ENCODE measurements at regions not wholly inside any gene's neighbourhood (a gene's known extent, or its start where the extent isn't known, plus 50 kb on each side); places are given as distances from the start of the nearest gene placed in this dataset.
"Not testable (repeated sequence)": the region's sequence is repeated elsewhere in the genome, so short reads cannot be mapped to it uniquely, and the experiment has no call there.

DNA sequence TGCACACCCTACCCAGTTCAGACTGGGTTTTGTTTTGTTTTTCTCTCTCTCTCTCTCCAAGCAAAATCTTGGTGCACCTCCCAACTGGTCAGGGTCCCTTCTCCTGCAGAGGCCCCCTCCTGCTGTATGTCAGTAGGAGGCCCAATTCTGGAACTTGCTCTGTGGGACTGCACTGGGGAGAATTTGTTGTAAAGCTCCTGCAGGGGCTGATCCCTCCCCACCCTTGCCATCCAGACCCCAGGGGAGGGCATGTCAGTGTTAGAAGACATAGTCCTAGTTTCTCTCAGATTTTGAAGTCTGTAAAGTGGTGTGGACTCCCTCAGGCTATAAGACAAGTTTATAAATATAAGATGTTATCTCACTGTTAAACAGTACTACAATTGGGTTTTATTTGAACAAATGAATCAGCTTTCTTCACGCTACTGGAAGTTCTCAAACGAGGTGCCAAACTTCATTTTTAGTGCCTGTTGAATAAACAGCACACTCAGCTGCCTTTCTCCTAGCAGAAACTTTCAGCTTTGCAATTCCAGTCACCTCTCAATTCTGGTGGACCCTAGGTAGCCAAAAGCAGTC lies 88.6 kb upstream of the FRMPD3 start:
- Histone ChIP-seq H3K4me3 (ENCODE audit: low read depth, low read length) (no peak overlapping the region), H3K4me1 (ENCODE audit: control insufficient read depth, insufficient read depth, low read length) (no peaks in the 10 kb centered on the region), H3K27ac (ENCODE audit: low read depth, low read length) (no peak overlapping the region), H3K9me3 (ENCODE audit: control insufficient read depth, insufficient read depth, low read length) (no peaks in the 10 kb centered on the region), H3K36me3 (ENCODE audit: control insufficient read depth, insufficient read depth, low read length) (no peaks in the 10 kb centered on the region), H3K27me3 (ENCODE audit: control insufficient read depth, insufficient read depth, low read length) (peaks cover 21% of the 10 kb centered on the region)
- DNase-seq (ENCODE audit: low read depth in 4 of 6, low spot score in 6 of 6), result no peak
- 77% methylated on average over 2 of the region's 2 CpGs for WGBS (ENCODE audit: insufficient coverage)

DNA sequence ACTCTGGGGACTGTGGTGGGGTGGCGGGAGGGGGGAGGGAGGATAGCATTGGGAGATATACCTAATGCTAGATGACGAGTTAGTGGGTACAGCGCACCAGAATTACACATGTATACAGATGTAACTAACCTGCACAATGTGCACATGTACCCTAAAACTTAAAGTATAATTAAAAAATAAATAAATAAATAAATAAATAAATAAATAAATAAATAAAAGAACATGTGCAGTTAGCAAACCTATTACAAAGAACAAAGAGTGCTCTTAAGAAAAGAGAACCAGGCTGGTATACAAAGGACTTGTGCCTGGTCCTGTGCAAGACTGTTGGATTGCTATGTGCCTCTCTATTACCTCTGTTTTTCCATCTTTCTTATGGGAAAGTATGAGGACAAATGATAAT lies 79.3 kb upstream of the FRMPD3 start:
- H3K4me1 ChIP-seq (ENCODE audit: control insufficient read depth, insufficient read depth, low read length); H3K36me3 ChIP-seq (ENCODE audit: control insufficient read depth, insufficient read depth, low read length); H3K27me3 ChIP-seq (ENCODE audit: control insufficient read depth, insufficient read depth, low read length); DNase-seq (ENCODE audit: low read depth in 4 of 6, low spot score in 6 of 6); H3K27ac ChIP-seq (ENCODE audit: low read depth, low read length); H3K4me3 ChIP-seq (ENCODE audit: low read depth, low read length); H3K9me3 ChIP-seq (ENCODE audit: control insufficient read depth, insufficient read depth, low read length): not testable (repeated sequence)
- WGBS (ENCODE audit: insufficient coverage), result no CpG with 5 or more reads among the region's 3 CpGs

DNA sequence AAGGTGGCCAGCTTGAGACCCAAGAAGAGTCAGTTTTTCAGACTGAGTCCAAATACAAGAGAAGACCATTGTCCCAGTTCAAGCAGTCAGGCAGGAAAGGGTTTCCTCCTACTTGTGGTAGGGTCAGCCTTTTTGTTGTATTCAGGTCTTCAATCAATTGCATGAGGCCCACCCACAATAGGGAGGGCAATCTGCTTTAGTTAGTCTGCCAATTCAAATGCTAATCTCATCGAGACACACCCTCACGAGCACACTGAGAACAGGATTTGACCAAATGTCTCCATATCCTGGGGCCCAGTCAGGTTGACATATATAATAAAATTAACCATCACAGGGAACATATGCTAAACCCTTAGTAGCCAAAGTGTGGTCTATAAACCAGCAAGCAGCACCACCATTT lies 75.3 kb upstream of the FRMPD3 start:
- Histone ChIP-seq H3K9me3 (ENCODE audit: control insufficient read depth, insufficient read depth, low read length) (no peaks in the 10 kb centered on the region), H3K4me1 (ENCODE audit: control insufficient read depth, insufficient read depth, low read length) (no peaks in the 10 kb centered on the region)
- no peak for DNase-seq (ENCODE audit: low read depth in 4 of 6, low spot score in 6 of 6)

DNA sequence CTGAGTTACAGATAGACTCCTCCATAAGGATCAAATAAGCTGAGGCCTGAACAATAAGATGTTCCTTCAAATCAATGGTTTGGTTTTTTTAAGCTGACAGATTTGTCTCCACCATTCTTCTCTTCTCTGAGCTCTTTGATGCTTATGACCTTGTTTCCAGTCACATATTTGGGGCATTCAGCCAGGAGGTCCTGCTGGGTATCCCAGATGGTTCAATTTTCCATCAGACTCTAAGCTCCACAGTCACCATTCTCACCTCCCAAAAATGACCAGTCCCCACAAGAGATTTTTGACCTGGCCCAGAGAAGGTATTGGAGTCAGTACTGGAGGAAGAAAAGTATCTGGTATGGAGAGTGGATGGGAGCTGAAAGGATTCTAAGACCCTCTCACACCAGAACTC lies 74.6 kb upstream of the FRMPD3 start:
- no peaks in the 10 kb centered on the region for H3K27me3 ChIP-seq (ENCODE audit: control insufficient read depth, insufficient read depth, low read length)
- DNase-seq (ENCODE audit: low read depth in 4 of 6, low spot score in 6 of 6), result no peak
- H3K9me3 ChIP-seq (ENCODE audit: control insufficient read depth, insufficient read depth, low read length), result no peaks in the 10 kb centered on the region
- no peak overlapping the region for H3K4me3 ChIP-seq (ENCODE audit: low read depth, low read length)
- H3K27ac ChIP-seq (ENCODE audit: low read depth, low read length), result no peak overlapping the region
- no peaks in the 10 kb centered on the region for H3K4me1 ChIP-seq (ENCODE audit: control insufficient read depth, insufficient read depth, low read length)
- H3K36me3 ChIP-seq (ENCODE audit: control insufficient read depth, insufficient read depth, low read length), result no peaks in the 10 kb centered on the region

More for the DNA sequence above, 75.3 kb upstream of the FRMPD3 start:
- Histone ChIP-seq H3K27me3 (ENCODE audit: control insufficient read depth, insufficient read depth, low read length) (no peaks in the 10 kb centered on the region), H3K27ac (ENCODE audit: low read depth, low read length) (no peak overlapping the region), H3K36me3 (ENCODE audit: control insufficient read depth, insufficient read depth, low read length) (no peaks in the 10 kb centered on the region), H3K4me3 (ENCODE audit: low read depth, low read length) (no peak overlapping the region)
- 8% methylated on average over 2 of the region's 2 CpGs for WGBS (ENCODE audit: insufficient coverage)

DNA sequence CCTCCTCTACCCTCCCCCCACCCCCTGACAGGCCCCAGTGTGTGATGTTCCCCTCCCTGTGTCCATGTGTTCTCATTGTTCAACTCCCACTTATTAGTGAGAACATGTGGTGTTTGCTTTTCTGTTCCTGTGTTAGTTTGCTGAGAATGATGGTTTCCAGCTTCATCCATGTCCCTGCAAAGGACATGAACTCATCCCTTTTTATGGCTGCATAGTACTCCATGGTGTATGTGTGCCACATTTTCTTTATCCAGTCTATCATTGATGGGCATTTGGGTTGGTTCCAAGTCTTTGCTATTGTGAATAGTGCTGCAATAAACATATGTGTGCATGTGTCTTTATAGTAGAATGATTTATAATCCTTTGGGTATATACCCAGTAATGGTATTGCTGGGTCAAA lies 73.3 kb upstream of the FRMPD3 start:
- H3K36me3 ChIP-seq (ENCODE audit: control insufficient read depth, insufficient read depth, low read length); H3K27me3 ChIP-seq (ENCODE audit: control insufficient read depth, insufficient read depth, low read length); H3K27ac ChIP-seq (ENCODE audit: low read depth, low read length); H3K4me1 ChIP-seq (ENCODE audit: control insufficient read depth, insufficient read depth, low read length); DNase-seq (ENCODE audit: low read depth in 4 of 6, low spot score in 6 of 6); H3K4me3 ChIP-seq (ENCODE audit: low read depth, low read length); H3K9me3 ChIP-seq (ENCODE audit: control insufficient read depth, insufficient read depth, low read length): not testable (repeated sequence)

DNA sequence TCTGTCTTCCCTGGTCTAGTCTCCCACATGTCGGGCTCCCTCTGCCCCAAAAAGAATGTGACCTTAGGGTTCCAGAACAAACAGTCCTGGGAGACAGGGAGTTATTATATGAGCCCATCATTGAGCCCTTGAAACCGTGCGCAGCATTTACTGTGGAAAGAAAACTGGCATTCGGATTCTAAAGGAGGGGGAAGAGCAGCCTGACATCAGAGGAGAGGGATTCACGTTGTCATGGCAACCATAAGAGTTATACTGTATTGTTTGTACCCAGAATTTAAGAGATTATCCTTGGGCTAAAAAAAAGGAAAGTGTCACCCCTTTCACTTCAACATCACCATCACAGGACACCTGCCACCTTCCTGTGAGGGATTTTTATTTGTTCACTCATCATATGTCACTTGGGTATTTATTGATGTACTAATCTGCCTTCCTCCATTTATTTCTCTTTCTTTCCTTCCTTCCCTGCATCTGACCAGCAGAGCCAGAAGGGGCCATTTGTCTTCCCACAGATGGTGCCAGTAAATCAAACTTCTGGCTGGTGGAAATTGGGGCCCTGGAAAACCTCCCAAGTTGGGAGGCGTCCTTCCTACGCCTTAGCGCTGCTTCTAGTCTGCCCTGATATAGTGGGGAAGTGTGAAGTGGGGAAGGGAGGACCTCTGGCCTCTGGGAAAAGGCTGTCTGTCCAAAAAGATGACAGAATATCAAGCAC lies 64.9 kb upstream of the FRMPD3 start:
- H3K4me1 ChIP-seq (ENCODE audit: control insufficient read depth, insufficient read depth, low read length), result no peaks in the 10 kb centered on the region
- 40% methylated on average over 7 of the region's 8 CpGs for WGBS (ENCODE audit: insufficient coverage)
- no peak overlapping the region for H3K27ac ChIP-seq (ENCODE audit: low read depth, low read length)
- H3K4me3 ChIP-seq (ENCODE audit: low read depth, low read length), result no peak overlapping the region
- H3K9me3 ChIP-seq (ENCODE audit: control insufficient read depth, insufficient read depth, low read length), result no peaks in the 10 kb centered on the region
- no peaks in the 10 kb centered on the region for H3K36me3 ChIP-seq (ENCODE audit: control insufficient read depth, insufficient read depth, low read length)
- DNase-seq (ENCODE audit: low read depth in 4 of 6, low spot score in 6 of 6), result peak in 2 of 6 donors; percentile 45 to 82
- peaks cover 6% of the 10 kb centered on the region for H3K27me3 ChIP-seq (ENCODE audit: control insufficient read depth, insufficient read depth, low read length)

DNA sequence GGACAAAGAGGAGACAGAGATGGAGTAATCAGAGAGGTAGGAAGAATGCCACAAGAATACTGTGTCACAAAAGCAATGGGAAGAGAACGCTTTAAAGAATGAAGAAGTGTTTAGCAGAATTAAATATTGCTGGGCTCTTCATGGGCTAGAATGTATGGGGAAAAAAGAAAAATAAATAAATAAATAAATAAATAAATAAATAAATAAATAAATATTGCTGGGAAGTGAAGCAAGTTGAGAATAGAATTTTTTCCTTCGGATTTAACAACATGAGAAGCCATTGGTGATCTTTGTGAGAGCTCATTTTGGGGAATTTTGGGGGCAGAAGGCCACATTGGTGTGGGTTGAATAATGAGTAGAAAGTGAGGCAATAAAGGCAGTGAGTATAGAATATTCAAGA lies 59.7 kb upstream of the FRMPD3 start:
- no peaks in the 10 kb centered on the region for H3K9me3 ChIP-seq (ENCODE audit: control insufficient read depth, insufficient read depth, low read length)
- no peaks in the 10 kb centered on the region for H3K36me3 ChIP-seq (ENCODE audit: control insufficient read depth, insufficient read depth, low read length)
- no peak overlapping the region for H3K4me3 ChIP-seq (ENCODE audit: low read depth, low read length)
- H3K27ac ChIP-seq (ENCODE audit: low read depth, low read length), result no peak overlapping the region
- DNase-seq (ENCODE audit: low read depth in 4 of 6, low spot score in 6 of 6), result no peak
- H3K27me3 ChIP-seq (ENCODE audit: control insufficient read depth, insufficient read depth, low read length), result peaks cover 4% of the 10 kb centered on the region
- H3K4me1 ChIP-seq (ENCODE audit: control insufficient read depth, insufficient read depth, low read length), result no peaks in the 10 kb centered on the region
- WGBS (ENCODE audit: insufficient coverage), result 27% methylated on average over 1 of the region's 2 CpGs

DNA sequence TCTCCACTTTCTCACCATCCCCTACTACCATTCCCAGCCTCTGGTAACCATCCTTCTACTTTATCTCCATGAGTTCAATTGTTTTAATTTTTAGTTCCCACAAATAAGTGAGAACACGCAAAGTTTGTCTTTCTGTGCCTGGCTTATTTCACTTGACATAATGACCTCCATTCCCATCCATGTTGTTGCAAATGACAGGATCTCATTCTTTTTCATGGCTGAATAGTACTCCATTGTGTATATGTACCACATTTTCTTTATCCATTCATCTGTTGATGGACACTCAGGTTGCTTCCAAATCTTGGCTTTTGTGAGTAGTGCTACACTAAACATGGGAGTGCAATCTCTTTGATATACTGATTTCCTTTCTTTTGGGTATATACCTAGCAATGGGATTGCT lies 55.8 kb upstream of the FRMPD3 start:
- H3K27ac ChIP-seq (ENCODE audit: low read depth, low read length); DNase-seq (ENCODE audit: low read depth in 4 of 6, low spot score in 6 of 6); H3K27me3 ChIP-seq (ENCODE audit: control insufficient read depth, insufficient read depth, low read length); H3K36me3 ChIP-seq (ENCODE audit: control insufficient read depth, insufficient read depth, low read length); H3K4me3 ChIP-seq (ENCODE audit: low read depth, low read length); H3K4me1 ChIP-seq (ENCODE audit: control insufficient read depth, insufficient read depth, low read length); H3K9me3 ChIP-seq (ENCODE audit: control insufficient read depth, insufficient read depth, low read length): not testable (repeated sequence)
- WGBS (ENCODE audit: insufficient coverage), result 100% methylated on average over 1 of the region's 1 CpG

DNA sequence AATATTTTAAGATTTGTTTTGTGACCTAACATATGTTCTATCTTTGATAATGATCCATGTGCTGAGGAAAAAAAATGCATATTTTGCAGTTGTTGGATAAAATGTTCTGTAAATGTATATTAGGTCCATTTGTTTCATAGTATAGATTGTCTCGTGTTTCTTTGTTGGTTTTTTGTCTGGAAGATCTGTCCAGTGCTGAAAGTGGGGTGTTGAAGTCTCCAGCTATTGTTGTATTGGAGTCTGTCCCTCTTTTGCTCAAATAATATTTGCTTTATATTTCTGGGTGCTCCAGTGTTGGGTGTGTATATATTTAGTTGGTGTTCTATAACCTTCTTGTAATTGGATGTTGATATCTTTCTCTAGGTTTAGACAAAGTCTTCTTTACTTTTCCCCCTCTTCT lies 53.2 kb upstream of the FRMPD3 start:
- Histone ChIP-seq H3K4me3 (ENCODE audit: low read depth, low read length) (no peak overlapping the region), H3K9me3 (ENCODE audit: control insufficient read depth, insufficient read depth, low read length) (no peaks in the 10 kb centered on the region), H3K27ac (ENCODE audit: low read depth, low read length) (no peak overlapping the region), H3K27me3 (ENCODE audit: control insufficient read depth, insufficient read depth, low read length) (no peaks in the 10 kb centered on the region), H3K36me3 (ENCODE audit: control insufficient read depth, insufficient read depth, low read length) (no peaks in the 10 kb centered on the region), H3K4me1 (ENCODE audit: control insufficient read depth, insufficient read depth, low read length) (no peaks in the 10 kb centered on the region)
- 20% methylated on average over 1 of the region's 1 CpG for WGBS (ENCODE audit: insufficient coverage)
- no peak for DNase-seq (ENCODE audit: low read depth in 4 of 6, low spot score in 6 of 6)

DNA sequence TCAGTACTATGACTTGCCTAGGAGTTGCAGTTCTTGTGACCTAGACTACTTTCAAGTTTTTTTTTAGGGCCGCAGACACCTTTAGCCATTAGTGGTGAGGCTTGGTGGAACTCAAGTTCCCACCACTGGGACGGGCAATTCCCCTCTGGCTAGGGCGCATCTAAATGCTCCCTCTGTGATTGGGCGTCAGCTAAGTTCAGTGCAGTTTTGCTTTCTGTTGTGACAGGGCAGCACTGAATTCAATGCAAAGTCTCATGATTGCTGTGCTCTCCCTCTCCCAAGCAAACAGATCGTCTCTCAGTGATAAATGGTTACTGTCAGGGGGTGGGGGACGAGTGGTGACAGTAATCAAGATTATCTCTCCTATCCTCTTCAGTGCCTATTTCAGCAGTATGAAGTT lies 52.7 kb upstream of the FRMPD3 start:
- Histone ChIP-seq H3K27ac (ENCODE audit: low read depth, low read length) (no peak overlapping the region), H3K4me3 (ENCODE audit: low read depth, low read length) (no peak overlapping the region), H3K4me1 (ENCODE audit: control insufficient read depth, insufficient read depth, low read length) (no peaks in the 10 kb centered on the region), H3K9me3 (ENCODE audit: control insufficient read depth, insufficient read depth, low read length) (no peaks in the 10 kb centered on the region), H3K27me3 (ENCODE audit: control insufficient read depth, insufficient read depth, low read length) (no peaks in the 10 kb centered on the region), H3K36me3 (ENCODE audit: control insufficient read depth, insufficient read depth, low read length) (no peaks in the 10 kb centered on the region)
- DNase-seq (ENCODE audit: low read depth in 4 of 6, low spot score in 6 of 6), result no peak
- WGBS (ENCODE audit: insufficient coverage), result 73% methylated on average over 4 of the region's 6 CpGs

All from spinal cord (tissue), 9 donors.